ENCODE measurements at regions not wholly inside any gene's neighbourhood (a gene's known extent, or its start where the extent isn't known, plus 50 kb on each side); places are given as distances from the start of the nearest gene placed in this dataset.

GRCh38 chr2:21454839-21455238, 331.1 kb downstream of the TDRD15 start:
- DNase-seq (ENCODE audit: low spot score) = no peak
- intact Hi-C loops (cut with DNase I) = no loop called here

- intact Hi-C loops (cut with DNase I) = no loop called here
Observed at GRCh38 chr2:21461754-21462240, 338.0 kb downstream of the TDRD15 start.

GRCh38 chr2:21466341-21466927, 342.7 kb downstream of the TDRD15 start:
- intact Hi-C loops (cut with DNase I) = no loop called here
- no peak for DNase-seq (ENCODE audit: low spot score)

More at GRCh38 chr2:21461754-21462240, 338.0 kb downstream of the TDRD15 start:
- DNase-seq (ENCODE audit: low spot score) = no peak

- intact Hi-C loops (cut with DNase I) = no loop called here
- no peak for DNase-seq (ENCODE audit: low spot score)
Observed at GRCh38 chr2:21467280-21467818, 343.6 kb downstream of the TDRD15 start.

- DNase-seq (ENCODE audit: low spot score) = no peak
- intact Hi-C loops (cut with DNase I) = no loop called here
Observed at GRCh38 chr2:21467910-21468309, 344.1 kb downstream of the TDRD15 start.

- DNase-seq (ENCODE audit: low spot score) = no peak
- intact Hi-C loops (cut with DNase I) = no loop called here
Observed at GRCh38 chr2:21468624-21469023, 344.9 kb downstream of the TDRD15 start.

GRCh38 chr2:21469158-21469557, 345.4 kb downstream of the TDRD15 start:
- no peak for DNase-seq (ENCODE audit: low spot score)
- intact Hi-C loops (cut with DNase I) = no loop called here

GRCh38 chr2:21469564-21469963, 345.8 kb downstream of the TDRD15 start:
- intact Hi-C loops (cut with DNase I) = no loop called here
- no peak for DNase-seq (ENCODE audit: low spot score)

- intact Hi-C loops (cut with DNase I) = no loop called here
- no peak for DNase-seq (ENCODE audit: low spot score)
Observed at GRCh38 chr2:21480162-21480561, 356.4 kb downstream of the TDRD15 start.

- DNase-seq (ENCODE audit: low spot score) = no peak
- intact Hi-C loops (cut with DNase I) = no loop called here
Observed at GRCh38 chr2:21484643-21485042, 360.9 kb downstream of the TDRD15 start.

- intact Hi-C loops (cut with DNase I) = no loop called here
Observed at GRCh38 chr2:21486445-21486844, 362.7 kb downstream of the TDRD15 start.

GRCh38 chr2:21489080-21489479, 365.3 kb downstream of the TDRD15 start:
- no peak for DNase-seq (ENCODE audit: low spot score)
- intact Hi-C loops (cut with DNase I) = no loop called here

More at GRCh38 chr2:21486445-21486844, 362.7 kb downstream of the TDRD15 start:
- no peak for DNase-seq (ENCODE audit: low spot score)

- no peak for DNase-seq (ENCODE audit: low spot score)
Observed at GRCh38 chr2:21498016-21498415, 374.2 kb downstream of the TDRD15 start.

GRCh38 chr2:21500401-21500945, 376.7 kb downstream of the TDRD15 start:
- no peak for DNase-seq (ENCODE audit: low spot score)
- intact Hi-C loops (cut with DNase I) = no loop called here

More at GRCh38 chr2:21498016-21498415, 374.2 kb downstream of the TDRD15 start:
- intact Hi-C loops (cut with DNase I) = no loop called here

GRCh38 chr2:21501376-21502027, 377.7 kb downstream of the TDRD15 start:
- intact Hi-C loops (cut with DNase I) = no loop called here
- no peak for DNase-seq (ENCODE audit: low spot score)

- DNase-seq (ENCODE audit: low spot score) = no peak
- intact Hi-C loops (cut with DNase I) = no loop called here
Observed at GRCh38 chr2:21515903-21516302, 392.1 kb downstream of the TDRD15 start.

GRCh38 chr2:21519412-21519811, 395.6 kb downstream of the TDRD15 start:
- intact Hi-C loops (cut with DNase I) = no loop called here

GRCh38 chr2:21519821-21520220, 396.1 kb downstream of the TDRD15 start:
- intact Hi-C loops (cut with DNase I) = no loop called here
- no peak for DNase-seq (ENCODE audit: low spot score)

More at GRCh38 chr2:21519412-21519811, 395.6 kb downstream of the TDRD15 start:
- DNase-seq (ENCODE audit: low spot score) = no peak

- DNase-seq (ENCODE audit: low spot score) = no peak
- intact Hi-C loops (cut with DNase I) = no loop called here
Observed at GRCh38 chr2:21535826-21536225, 412.1 kb downstream of the TDRD15 start.

- no peak for DNase-seq (ENCODE audit: low spot score)
- intact Hi-C loops (cut with DNase I) = no loop called here
Observed at GRCh38 chr2:21539685-21540084, 415.9 kb downstream of the TDRD15 start.

GRCh38 chr2:21543630-21544029, 419.9 kb downstream of the TDRD15 start:
- no peak for DNase-seq (ENCODE audit: low spot score)
- intact Hi-C loops (cut with DNase I) = no loop called here
